Subcutaneous abdominal adipose tissue (tissue), 5 donors: ENCODE measurements at regions not wholly inside any gene's neighbourhood (a gene's known extent, or its start where the extent isn't known, plus 50 kb on each side); places are given as distances from the start of the nearest gene placed in this dataset.

Experiments used
- H3K27ac ChIP-seq: one replicate; pipeline ENCODE4 v1.7.0; 2013; ENCODE audit warnings: low read depth, mild to moderate bottlenecking, inconsistent platforms, low read length, moderate library complexity
- H3K27me3 ChIP-seq, 5 donors: one replicate each; pipeline ENCODE4 v1.7.0; 2013; ENCODE audit warnings: low read length in 5 of 5, inconsistent platforms in 1 of 5; ENCODE audit not compliant: control insufficient read depth in 5 of 5, insufficient read depth in 4 of 5
- H3K36me3 ChIP-seq, 5 donors: one replicate each; pipeline ENCODE4 v1.7.0; 2013; ENCODE audit warnings: low read length in 5 of 5; ENCODE audit not compliant: control insufficient read depth in 5 of 5, insufficient read depth in 5 of 5
- H3K4me1 ChIP-seq, 5 donors: one replicate each; pipeline ENCODE4 v1.7.0; 2013; ENCODE audit warnings: low read length in 5 of 5, mild to moderate bottlenecking in 3 of 5, moderate library complexity in 1 of 5; ENCODE audit not compliant: control insufficient read depth in 5 of 5, insufficient read depth in 5 of 5
- H3K4me3 ChIP-seq, 5 donors: one replicate each; pipeline ENCODE4 v1.7.0; 2013; ENCODE audit warnings: low read length in 5 of 5, low read depth in 1 of 5
- H3K9ac ChIP-seq, 5 donors: one replicate each; pipeline ENCODE4 v1.7.0; 2013; ENCODE audit warnings: low read length in 5 of 5, mild to moderate bottlenecking in 4 of 5, moderate library complexity in 3 of 5
- H3K9me3 ChIP-seq, 5 donors: one replicate each; pipeline ENCODE4 v1.7.0; 2013; ENCODE audit warnings: low read length in 5 of 5; ENCODE audit not compliant: control insufficient read depth in 5 of 5
- donor health status: healthy.
- donor health status: healthy.
- donor health status: healthy.
- donor health status: healthy.
- donor health status: healthy.

DNA sequence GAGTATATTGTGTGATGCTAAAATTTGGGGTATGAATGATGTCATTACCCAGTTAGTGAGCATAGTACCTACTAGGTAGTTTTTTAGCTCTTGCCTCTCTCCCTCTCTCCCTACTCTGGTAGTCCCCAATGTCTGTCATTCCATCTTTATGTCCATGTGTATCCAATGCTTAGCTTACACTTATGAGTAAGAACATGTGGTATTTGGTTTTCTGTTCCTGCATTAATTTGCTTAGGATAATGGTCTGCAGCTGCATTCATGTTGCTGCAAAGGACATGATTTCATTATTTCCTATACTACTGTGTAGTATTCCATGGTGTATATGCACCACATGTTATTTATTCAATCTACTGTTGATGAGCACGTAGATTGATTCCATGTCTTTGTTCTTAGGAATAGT lies 54.4 kb upstream of the NEGR1 start:
- Histone ChIP-seq H3K4me1 (no peaks in the 10 kb centered on the region), H3K9me3 (no peaks in the 10 kb centered on the region), H3K27ac (no peak overlapping the region)

More for the DNA sequence above, 54.4 kb upstream of the NEGR1 start:
- Histone ChIP-seq H3K4me3 (no peak overlapping the region), H3K36me3 (no peaks in the 10 kb centered on the region), H3K27me3 (no peaks in the 10 kb centered on the region), H3K9ac (no peak overlapping the region)
